GM06990 (cell line): ENCODE measurements at regions not wholly inside any gene's neighbourhood (a gene's known extent, or its start where the extent isn't known, plus 50 kb on each side); places are given as distances from the start of the nearest gene placed in this dataset.

Experiments
- DNase-seq: peaks from one replicate; pipeline ENCODE4 v3.0.0-alpha.2; 2011; ENCODE audit not compliant: insufficient read length; ENCODE audit errors: extremely low read depth
- H3K27me3 ChIP-seq: replicated peaks from 2 replicates; pipeline ENCODE4 v1.6.0; 2011; ENCODE audit warnings: low read length; ENCODE audit not compliant: control insufficient read depth, insufficient read depth
- H3K36me3 ChIP-seq: 2 replicates; pipeline ENCODE4 v1.5.1; 2011; ENCODE audit warnings: low read length; ENCODE audit not compliant: control insufficient read depth, insufficient read depth
- H3K4me3 ChIP-seq: replicated peaks from 2 replicates; pipeline ENCODE4 v1.5.1; 2011; ENCODE audit warnings: low read depth, mild to moderate bottlenecking, control low read depth, low read length
- CTCF ChIP-seq: IDR thresholded peaks from 2 replicates; pipeline ENCODE4 v1.5.1; 2011; ENCODE audit warnings: low read length, control low read depth, mild to moderate bottlenecking, inconsistent platforms; ENCODE audit not compliant: insufficient read depth, poor library complexity, severe bottlenecking

- no peak for DNase-seq
These were observed 135.0 kb downstream of the NFKBIZ start for GRCh38 chr3:101984356-101984755.

GRCh38 chr3:101988596-101988995, 139.3 kb downstream of the NFKBIZ start:
- H3K27me3 ChIP-seq = no peaks in the 10 kb centered on the region
- DNase-seq = no peak
- H3K36me3 ChIP-seq = no peaks in the 10 kb centered on the region
- no peak for TF ChIP-seq CTCF
- no peak overlapping the region for H3K4me3 ChIP-seq

More at GRCh38 chr3:101984356-101984755, 135.0 kb downstream of the NFKBIZ start:
- no peak for TF ChIP-seq CTCF
- H3K4me3 ChIP-seq = no peak overlapping the region
- H3K27me3 ChIP-seq = no peaks in the 10 kb centered on the region
- no peaks in the 10 kb centered on the region for H3K36me3 ChIP-seq

GRCh38 chr3:101989578-101990200, 140.4 kb downstream of the NFKBIZ start:
- H3K36me3 ChIP-seq = no peaks in the 10 kb centered on the region
- H3K4me3 ChIP-seq = no peak overlapping the region
- no peaks in the 10 kb centered on the region for H3K27me3 ChIP-seq
- no peak for TF ChIP-seq CTCF
- no peak for DNase-seq

- Histone ChIP-seq H3K27me3 (no peaks in the 10 kb centered on the region), H3K4me3 (no peak overlapping the region), H3K36me3 (no peaks in the 10 kb centered on the region)
- TF ChIP-seq CTCF = no peak
- DNase-seq = no peak
These were observed 143.5 kb downstream of the NFKBIZ start for GRCh38 chr3:101992863-101993262.

- TF ChIP-seq CTCF = no peak
- Histone ChIP-seq H3K36me3 (no peaks in the 10 kb centered on the region), H3K4me3 (no peak overlapping the region), H3K27me3 (no peaks in the 10 kb centered on the region)
- DNase-seq = no peak
These were observed 145.1 kb downstream of the NFKBIZ start for GRCh38 chr3:101994386-101994785.
